Heart left ventricle (tissue), 13 donors: ENCODE measurements at regions not wholly inside any gene's neighbourhood (a gene's known extent, or its start where the extent isn't known, plus 50 kb on each side); places are given as distances from the start of the nearest gene placed in this dataset.

Experiments
- CTCF ChIP-seq, 12 donors: fragments of 200-600 bp; sonication (generic) in 4 of 12; IDR thresholded peaks; one replicate each; pipeline versions ENCODE4 v1.5.0 to v1.8.0; 2018 to 2022; ENCODE audit warnings: antibody characterized with exemption in 12 of 12, mild to moderate bottlenecking in 5 of 12
- POLR2A ChIP-seq, 2 donors: fragments of 450-650 bp; IDR thresholded peaks; one replicate each; pipeline ENCODE4 v1.6.1; 2017; ENCODE audit warnings: antibody characterized with exemption in 2 of 2, mild to moderate bottlenecking in 2 of 2, moderate library complexity in 2 of 2
- donor health status: ischemic (EF 13 %, LVEDD 7.1; RV severe dilation, severe dysfunction).
- donor health status: DM: no; HTN: yes; CAD: no.
- donor health status: DM: no; HTN: no; CAD: no.
- donor health status: ischemic (EF 25% LVEDD 6.9; RV normal size, moderate dysfunction).
- donor health status: ischemic (EF 25% LVEDD 5.7; RV mildly dilated, moderate dysfunction).
- donor health status: ischemic (EF 35%, LVEDD 5.7; RV mildly dilated, moderate dysfunction).
- donor health status: nonischemic (EF 11% LVEDD 7.7; RV severe dilation, severe dysfunction).
- donor health status: DM: yes; HTN: yes; CAD: no.
- donor health status: PGD.
- donor health status: ischemic (EF 29% LVEDD 5.4; RV normal size, mild dysfunction).
- donor health status: nonischemic (EF 23%, LVEDD 6.1; RV moderate dilation, normal function).

GRCh38 chr20:17003170-17003870 lies 223.5 kb upstream of the PCSK2 start:
- TF ChIP-seq CTCF (IDR thresholded peaks at IDR 0.05) (no peak), POLR2A (IDR thresholded peaks at IDR 0.05) (no peak)
